ENCODE measurements at regions not wholly inside any gene's neighbourhood (a gene's known extent, or its start where the extent isn't known, plus 50 kb on each side); places are given as distances from the start of the nearest gene placed in this dataset.

DNA sequence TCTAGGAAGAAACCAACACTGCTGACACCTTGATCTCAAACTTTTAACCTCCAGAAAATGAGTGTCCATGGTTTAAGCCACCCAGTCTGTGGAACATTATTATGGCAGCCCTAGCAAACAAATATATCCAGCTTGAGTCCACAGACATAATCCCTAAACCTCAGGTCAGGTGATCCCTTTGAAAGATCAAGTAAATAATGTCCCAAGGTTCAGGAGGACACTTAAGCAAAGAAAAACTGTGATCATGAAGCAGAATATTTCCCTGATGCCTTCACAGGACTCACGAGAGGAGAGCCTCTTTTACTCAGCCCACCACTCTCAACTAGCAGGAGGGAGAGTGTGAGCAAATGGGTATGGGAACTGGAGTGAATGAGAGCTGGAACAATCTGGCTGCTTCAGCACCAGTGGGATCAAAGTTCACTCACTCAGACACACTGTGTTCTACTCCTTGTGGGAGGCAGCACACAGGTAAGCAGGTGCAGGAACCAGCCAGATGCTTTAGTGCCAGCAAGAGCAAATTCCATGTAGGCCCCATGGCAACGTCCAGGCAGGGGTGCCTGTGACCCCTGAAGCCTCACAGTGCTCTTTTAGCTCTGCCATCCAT, 608.4 kb downstream of the RAB28 start (continued):
- TF ChIP-seq MZF1 (CRISPR knock-in tag; IDR thresholded peaks at IDR 0.05; ENCODE audit: borderline replicate concordance) (no peak), TGIF2 (CRISPR knock-in tag; IDR thresholded peaks at IDR 0.05) (no peak), SALL1 (CRISPR knock-in tag; IDR thresholded peaks at IDR 0.05) (peak; percentile 51), JUND (CRISPR knock-in tag; IDR thresholded peaks at IDR 0.05) (no peak), SAP130 (CRISPR knock-in tag; IDR thresholded peaks at IDR 0.05; ENCODE audit: low read depth) (0 out of 2 replicates have a peak, but pooled peaks have one; percentile 22), ZNF143 (CRISPR knock-in tag; IDR thresholded peaks at IDR 0.05) (no peak), ZNF205 (CRISPR knock-in tag; IDR thresholded peaks at IDR 0.05) (0 out of 2 replicates have a peak, but pooled peaks have one; percentile 17), KLF6 (CRISPR knock-in tag; IDR thresholded peaks at IDR 0.05) (no peak), JUNB (CRISPR knock-in tag; IDR thresholded peaks at IDR 0.05; ENCODE audit: borderline replicate concordance) (no peak), ISL2 (CRISPR knock-in tag; IDR thresholded peaks at IDR 0.05) (peak; percentile 28; the same call in 1 of the 2 replicates), NAIF1 (CRISPR knock-in tag; IDR thresholded peaks at IDR 0.05; ENCODE audit: borderline replicate concordance) (no peak), ZNF720 (CRISPR knock-in tag; IDR thresholded peaks at IDR 0.05) (no peak), EP300 (IDR thresholded peaks at IDR 0.05; ENCODE audit: low read depth in 2 of 2, low read length in 2 of 2) (peak in 1 of 2 experiments; percentile 32; a peak in 1 of 4 replicates), EP300 (CRISPR knock-in tag; IDR thresholded peaks at IDR 0.05; ENCODE audit: borderline replicate concordance) (no peak), ZNF605 (CRISPR knock-in tag; IDR thresholded peaks at IDR 0.05) (no peak), ZNF468 (CRISPR knock-in tag; IDR thresholded peaks at IDR 0.05) (no peak), ZNF34 (CRISPR knock-in tag; IDR thresholded peaks at IDR 0.05; ENCODE audit: borderline replicate concordance) (no peak)
- TF ChIP-seq, protein P1, sequence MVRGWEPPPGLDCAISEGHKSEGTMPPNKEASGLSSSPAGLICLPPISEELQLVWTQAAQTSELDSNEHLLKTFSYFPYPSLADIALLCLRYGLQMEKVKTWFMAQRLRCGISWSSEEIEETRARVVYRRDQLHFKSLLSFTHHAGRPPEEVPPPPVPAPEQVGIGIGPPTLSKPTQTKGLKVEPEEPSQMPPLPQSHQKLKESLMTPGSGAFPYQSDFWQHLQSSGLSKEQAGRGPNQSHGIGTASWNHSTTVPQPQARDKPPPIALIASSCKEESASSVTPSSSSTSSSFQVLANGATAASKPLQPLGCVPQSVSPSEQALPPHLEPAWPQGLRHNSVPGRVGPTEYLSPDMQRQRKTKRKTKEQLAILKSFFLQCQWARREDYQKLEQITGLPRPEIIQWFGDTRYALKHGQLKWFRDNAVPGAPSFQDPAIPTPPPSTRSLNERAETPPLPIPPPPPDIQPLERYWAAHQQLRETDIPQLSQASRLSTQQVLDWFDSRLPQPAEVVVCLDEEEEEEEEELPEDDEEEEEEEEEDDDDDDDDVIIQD (CRISPR knock-in tag; IDR thresholded peaks at IDR 0.05; ENCODE audit: low read depth), result peak; percentile 58; the same call in 1 of the 2 replicates
- TF ChIP-seq, protein P2, sequence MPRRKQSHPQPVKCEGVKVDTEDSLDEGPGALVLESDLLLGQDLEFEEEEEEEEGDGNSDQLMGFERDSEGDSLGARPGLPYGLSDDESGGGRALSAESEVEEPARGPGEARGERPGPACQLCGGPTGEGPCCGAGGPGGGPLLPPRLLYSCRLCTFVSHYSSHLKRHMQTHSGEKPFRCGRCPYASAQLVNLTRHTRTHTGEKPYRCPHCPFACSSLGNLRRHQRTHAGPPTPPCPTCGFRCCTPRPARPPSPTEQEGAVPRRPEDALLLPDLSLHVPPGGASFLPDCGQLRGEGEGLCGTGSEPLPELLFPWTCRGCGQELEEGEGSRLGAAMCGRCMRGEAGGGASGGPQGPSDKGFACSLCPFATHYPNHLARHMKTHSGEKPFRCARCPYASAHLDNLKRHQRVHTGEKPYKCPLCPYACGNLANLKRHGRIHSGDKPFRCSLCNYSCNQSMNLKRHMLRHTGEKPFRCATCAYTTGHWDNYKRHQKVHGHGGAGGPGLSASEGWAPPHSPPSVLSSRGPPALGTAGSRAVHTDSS (CRISPR knock-in tag; conservative IDR thresholded peaks at IDR 0.05), result no peak
- TF ChIP-seq, protein P3, sequence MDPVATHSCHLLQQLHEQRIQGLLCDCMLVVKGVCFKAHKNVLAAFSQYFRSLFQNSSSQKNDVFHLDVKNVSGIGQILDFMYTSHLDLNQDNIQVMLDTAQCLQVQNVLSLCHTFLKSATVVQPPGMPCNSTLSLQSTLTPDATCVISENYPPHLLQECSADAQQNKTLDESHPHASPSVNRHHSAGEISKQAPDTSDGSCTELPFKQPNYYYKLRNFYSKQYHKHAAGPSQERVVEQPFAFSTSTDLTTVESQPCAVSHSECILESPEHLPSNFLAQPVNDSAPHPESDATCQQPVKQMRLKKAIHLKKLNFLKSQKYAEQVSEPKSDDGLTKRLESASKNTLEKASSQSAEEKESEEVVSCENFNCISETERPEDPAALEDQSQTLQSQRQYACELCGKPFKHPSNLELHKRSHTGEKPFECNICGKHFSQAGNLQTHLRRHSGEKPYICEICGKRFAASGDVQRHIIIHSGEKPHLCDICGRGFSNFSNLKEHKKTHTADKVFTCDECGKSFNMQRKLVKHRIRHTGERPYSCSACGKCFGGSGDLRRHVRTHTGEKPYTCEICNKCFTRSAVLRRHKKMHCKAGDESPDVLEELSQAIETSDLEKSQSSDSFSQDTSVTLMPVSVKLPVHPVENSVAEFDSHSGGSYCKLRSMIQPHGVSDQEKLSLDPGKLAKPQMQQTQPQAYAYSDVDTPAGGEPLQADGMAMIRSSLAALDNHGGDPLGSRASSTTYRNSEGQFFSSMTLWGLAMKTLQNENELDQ (CRISPR knock-in tag; IDR thresholded peaks at IDR 0.05; ENCODE audit: borderline replicate concordance), result no peak
- TF ChIP-seq, protein P4, sequence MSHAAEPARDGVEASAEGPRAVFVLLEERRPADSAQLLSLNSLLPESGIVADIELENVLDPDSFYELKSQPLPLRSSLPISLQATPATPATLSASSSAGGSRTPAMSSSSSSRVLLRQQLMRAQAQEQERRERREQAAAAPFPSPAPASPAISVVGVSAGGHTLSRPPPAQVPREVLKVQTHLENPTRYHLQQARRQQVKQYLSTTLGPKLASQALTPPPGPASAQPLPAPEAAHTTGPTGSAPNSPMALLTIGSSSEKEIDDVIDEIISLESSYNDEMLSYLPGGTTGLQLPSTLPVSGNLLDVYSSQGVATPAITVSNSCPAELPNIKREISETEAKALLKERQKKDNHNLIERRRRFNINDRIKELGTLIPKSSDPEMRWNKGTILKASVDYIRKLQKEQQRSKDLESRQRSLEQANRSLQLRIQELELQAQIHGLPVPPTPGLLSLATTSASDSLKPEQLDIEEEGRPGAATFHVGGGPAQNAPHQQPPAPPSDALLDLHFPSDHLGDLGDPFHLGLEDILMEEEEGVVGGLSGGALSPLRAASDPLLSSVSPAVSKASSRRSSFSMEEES (CRISPR knock-in tag; IDR thresholded peaks at IDR 0.05), result no peak; the same call in 1 of the 2 replicates

All from HepG2 (cell line).